Stimulated activated naive B cell treated with anti-CD40 and anti-IgM and Interleukin-4, amounts not matched to agents 10 μg/mL and 1 μg/mL and 100 μg/mL, for 72 hours (primary cell): ENCODE measurements at regions not wholly inside any gene's neighbourhood (a gene's known extent, or its start where the extent isn't known, plus 50 kb on each side); places are given as distances from the start of the nearest gene placed in this dataset.
"Not testable (repeated sequence)": the region's sequence is repeated elsewhere in the genome, so short reads cannot be mapped to it uniquely, and the experiment has no call there.

Source experiments
- ATAC-seq, 2 donors: fragments of 150-1000 bp; cut with Tn5 transposase; replicated peaks; 2 replicates each; pipeline ENCODE4 v1.10.0; 2021; ENCODE audit warnings: moderate library complexity in 1 of 2
- DNase-seq: peaks from one replicate; pipeline ENCODE4 v3.0.0; 2021
- H3K27ac Mint-ChIP-seq: one replicate; pipeline ENCODE4 v1.8.0; 2022; ENCODE audit warnings: mild to moderate bottlenecking, mixed read lengths
- H3K27me3 Mint-ChIP-seq, 2 donors: one replicate each; pipeline ENCODE4 v1.8.0; 2022; ENCODE audit warnings: mixed read lengths in 2 of 2
- H3K36me3 Mint-ChIP-seq, 2 donors: one replicate each; pipeline ENCODE4 v1.8.0; 2022; ENCODE audit warnings: mixed read lengths in 2 of 2, mild to moderate bottlenecking in 1 of 2
- H3K4me1 Mint-ChIP-seq, 2 donors: one replicate each; pipeline ENCODE4 v1.8.0; 2022; ENCODE audit warnings: mixed read lengths in 2 of 2, mild to moderate bottlenecking in 1 of 2
- H3K4me3 Mint-ChIP-seq, 2 donors: one replicate each; pipeline ENCODE4 v1.8.0; 2022; ENCODE audit warnings: mild to moderate bottlenecking in 2 of 2, mixed read lengths in 2 of 2, moderate library complexity in 1 of 2
- H3K9me3 Mint-ChIP-seq, 2 donors: one replicate each; pipeline ENCODE4 v1.8.0; 2022; ENCODE audit warnings: mixed read lengths in 2 of 2, mild to moderate bottlenecking in 1 of 2

DNA sequence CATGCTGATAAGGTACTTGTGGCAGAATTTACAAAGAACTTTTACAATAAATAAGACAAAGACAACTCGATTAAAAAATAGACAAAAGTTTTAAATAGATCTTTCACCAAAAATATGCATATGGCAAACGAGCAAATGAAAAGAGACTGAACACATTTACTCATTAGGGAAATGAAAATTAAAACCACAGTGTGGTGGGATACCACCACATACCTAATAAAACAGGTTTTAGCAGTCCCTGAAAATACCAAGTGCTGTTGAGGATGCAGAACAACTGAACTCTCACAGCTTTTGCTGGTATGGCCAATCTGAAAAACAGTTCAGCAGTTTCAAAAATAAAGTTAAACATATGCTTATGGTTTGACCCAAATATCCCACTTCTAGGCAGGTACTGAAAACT, 205.4 kb upstream of the ADO start:
- H3K9me3 Mint-ChIP-seq: peaks cover 0 to 2% of the 10 kb centered on the region in 2 donors
- H3K36me3 Mint-ChIP-seq: no peaks in the 10 kb centered on the region
- no peak overlapping the region for H3K27ac Mint-ChIP-seq
- peaks cover 3 to 13% of the 10 kb centered on the region in 2 donors for H3K4me1 Mint-ChIP-seq
- H3K27me3 Mint-ChIP-seq: no peaks in the 10 kb centered on the region
- DNase-seq (no peak), ATAC-seq (peak; percentile 66 to 68)
- H3K4me3 Mint-ChIP-seq: no peak overlapping the region

DNA sequence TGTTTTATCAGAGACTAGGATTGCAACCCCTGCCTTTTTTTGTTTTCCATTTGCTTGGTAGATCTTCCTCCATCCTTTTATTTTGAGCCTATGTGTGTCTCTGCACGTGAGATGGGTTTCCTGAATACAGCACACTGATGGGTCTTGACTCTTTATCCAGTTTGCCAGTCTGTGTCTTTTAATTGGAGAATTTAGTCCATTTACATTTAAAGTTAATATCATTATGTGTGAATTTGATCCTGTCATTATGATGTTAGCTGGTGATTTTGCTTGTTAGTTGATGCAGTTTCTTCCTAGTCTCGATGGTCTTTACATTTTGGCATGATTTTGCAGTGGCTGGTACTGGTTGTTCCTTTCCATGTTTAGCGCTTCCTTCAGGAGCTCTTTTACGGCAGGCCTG, 198.0 kb upstream of the ADO start:
- not testable (repeated sequence) for H3K27ac Mint-ChIP-seq, H3K9me3 Mint-ChIP-seq, H3K27me3 Mint-ChIP-seq, H3K4me3 Mint-ChIP-seq, DNase-seq, ATAC-seq, H3K36me3 Mint-ChIP-seq
- H3K4me1 Mint-ChIP-seq: peaks cover 13 to 15% of the 10 kb centered on the region in 2 donors

DNA sequence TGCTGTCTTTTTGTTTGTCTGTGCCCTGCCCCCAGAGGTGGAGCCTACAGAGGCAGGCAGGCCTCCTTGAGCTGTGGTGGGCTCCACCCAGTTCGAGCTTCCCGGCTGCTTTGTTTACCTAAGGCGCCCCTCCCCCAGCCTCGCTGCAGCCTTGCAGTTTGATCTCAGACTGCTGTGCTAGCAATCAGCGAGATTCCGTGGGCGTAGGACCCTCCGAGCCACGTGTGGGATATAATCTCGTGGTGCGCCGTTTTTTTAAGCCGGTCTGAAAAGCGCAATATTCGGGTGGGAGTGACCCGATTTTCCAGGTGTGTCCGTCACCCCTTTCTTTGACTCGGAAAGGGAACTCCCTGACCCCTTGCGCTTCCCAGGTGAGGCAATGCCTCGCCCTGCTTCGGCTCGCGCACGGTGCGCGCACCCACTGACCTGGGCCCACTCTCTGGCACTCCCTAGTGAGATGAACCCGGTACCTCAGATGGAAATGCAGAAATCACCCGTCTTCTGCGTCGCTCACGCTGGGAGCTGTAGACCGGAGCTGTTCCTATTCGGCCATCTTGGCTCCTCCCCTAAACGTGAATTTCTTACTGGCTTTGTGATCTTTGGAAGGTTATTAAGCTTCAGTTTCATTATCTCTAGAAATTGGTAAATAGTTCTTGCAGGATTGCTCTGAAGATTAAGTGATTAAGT, 196.2 kb upstream of the ADO start:
- ATAC-seq, H3K4me3 Mint-ChIP-seq, H3K27me3 Mint-ChIP-seq, H3K9me3 Mint-ChIP-seq, DNase-seq, H3K27ac Mint-ChIP-seq: not testable (repeated sequence)
- H3K36me3 Mint-ChIP-seq: peaks cover 9 to 11% of the 10 kb centered on the region in 2 donors
- H3K4me1 Mint-ChIP-seq: peaks cover 25 to 33% of the 10 kb centered on the region in 2 donors

GRCh38 chr10:62610649-62611229, 193.8 kb upstream of the ADO start:
- H3K4me1 Mint-ChIP-seq: peaks cover 40 to 57% of the 10 kb centered on the region in 2 donors
- peaks cover 10 to 13% of the 10 kb centered on the region in 2 donors for H3K9me3 Mint-ChIP-seq
- DNase-seq (peak; percentile 82), ATAC-seq (peak; percentile 84 to 87)
- peaks cover 11 to 16% of the 10 kb centered on the region in 2 donors for H3K36me3 Mint-ChIP-seq
- H3K27ac Mint-ChIP-seq: no peak overlapping the region
- no peaks in the 10 kb centered on the region for H3K27me3 Mint-ChIP-seq
- H3K4me3 Mint-ChIP-seq: no peak overlapping the region

DNA sequence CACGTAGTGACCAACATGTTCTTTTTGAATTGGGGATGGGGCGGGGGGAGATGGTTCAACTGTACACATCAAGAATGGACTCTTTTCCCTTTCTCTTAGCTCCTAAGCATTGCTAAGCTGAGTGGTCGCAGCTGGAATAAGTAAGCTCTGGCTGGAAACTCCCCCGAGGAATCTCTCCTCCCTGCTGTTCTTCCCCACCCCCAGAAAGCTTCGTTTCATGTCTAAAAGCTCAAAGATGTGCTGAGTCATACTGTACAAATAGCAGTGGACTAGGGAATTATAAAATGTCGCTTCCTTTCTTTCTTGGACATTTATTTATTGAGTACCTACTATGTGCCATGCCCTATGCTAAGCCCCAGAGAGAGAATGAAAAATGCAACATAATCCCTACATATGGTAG, 191.1 kb upstream of the ADO start:
- H3K27ac Mint-ChIP-seq: peak overlapping the region; percentile 11

GRCh38 chr10:62613859-62614258, 190.7 kb upstream of the ADO start:
- no peak overlapping the region for H3K4me3 Mint-ChIP-seq
- peaks cover 10 to 13% of the 10 kb centered on the region in 2 donors for H3K9me3 Mint-ChIP-seq
- H3K36me3 Mint-ChIP-seq: peaks cover 14 to 16% of the 10 kb centered on the region in 2 donors
- peaks cover 47 to 85% of the 10 kb centered on the region in 2 donors for H3K4me1 Mint-ChIP-seq
- DNase-seq (no peak), ATAC-seq (no peak)
- H3K27me3 Mint-ChIP-seq: no peaks in the 10 kb centered on the region
- peak overlapping the region; percentile 90 for H3K27ac Mint-ChIP-seq

More for the DNA sequence above, 191.1 kb upstream of the ADO start:
- Mint-ChIP-seq H3K4me1 (peaks cover 44 to 80% of the 10 kb centered on the region in 2 donors), H3K27me3 (no peaks in the 10 kb centered on the region), H3K36me3 (peaks cover 14 to 16% of the 10 kb centered on the region in 2 donors), H3K4me3 (no peak overlapping the region), H3K9me3 (peaks cover 10 to 13% of the 10 kb centered on the region in 2 donors)
- no peak for DNase-seq
- ATAC-seq: no peak

- ATAC-seq (peak; percentile 46 to 57), DNase-seq (peak; percentile 32)
- Mint-ChIP-seq H3K4me1 (peaks cover 53 to 92% of the 10 kb centered on the region in 2 donors), H3K4me3 (peak overlapping the region in 1 of 2 donors; percentile 0), H3K27ac (peak overlapping the region; percentile 90), H3K27me3 (no peaks in the 10 kb centered on the region), H3K36me3 (peaks cover 14 to 16% of the 10 kb centered on the region in 2 donors), H3K9me3 (peaks cover 10 to 13% of the 10 kb centered on the region in 2 donors)
Measured at GRCh38 chr10:62614389-62615157, 189.9 kb upstream of the ADO start.

DNA sequence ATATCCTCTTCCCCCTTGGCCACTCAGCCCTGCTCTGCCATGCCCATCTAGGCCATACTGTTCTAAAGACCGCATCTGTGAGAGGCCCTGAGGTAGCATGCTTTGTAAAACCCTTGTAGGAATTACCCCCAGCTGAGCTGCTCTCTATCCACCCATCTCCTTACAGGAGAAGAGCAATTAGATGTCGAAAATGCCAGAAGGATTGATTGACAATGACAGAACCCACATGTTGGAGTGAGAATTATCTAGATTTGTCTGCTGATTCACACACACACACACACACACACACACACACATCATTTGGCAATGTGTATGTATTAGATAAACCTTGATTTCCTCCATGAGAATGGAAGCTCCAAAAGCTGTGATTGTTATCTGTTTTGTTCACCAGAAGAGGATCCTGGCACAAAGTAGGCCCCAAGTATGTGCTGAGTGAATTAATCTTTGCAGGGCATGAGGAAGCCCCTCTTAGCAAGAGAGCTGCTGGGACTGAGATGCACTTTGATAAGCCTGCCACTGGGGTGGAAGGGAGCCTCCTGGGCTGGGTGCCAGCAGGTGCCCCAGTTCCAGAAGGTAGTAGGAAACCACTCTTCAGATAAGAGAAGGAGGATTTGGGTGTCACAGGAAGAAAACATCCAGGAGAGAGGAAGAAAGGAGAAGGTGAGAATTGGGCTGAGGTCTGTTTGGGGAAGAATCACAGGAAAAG, 187.5 kb upstream of the ADO start:
- Mint-ChIP-seq H3K9me3 (peaks cover 6 to 8% of the 10 kb centered on the region in 2 donors), H3K4me1 (peaks cover 45 to 97% of the 10 kb centered on the region in 2 donors), H3K4me3 (no peak overlapping the region), H3K27ac (no peak overlapping the region), H3K27me3 (no peaks in the 10 kb centered on the region), H3K36me3 (peaks cover 9 to 11% of the 10 kb centered on the region in 2 donors)
- no peak for DNase-seq
- no peak for ATAC-seq

GRCh38 chr10:62617652-62618051, 186.9 kb upstream of the ADO start:
- peaks cover 5 to 6% of the 10 kb centered on the region in 2 donors for H3K36me3 Mint-ChIP-seq
- H3K4me1 Mint-ChIP-seq: peaks cover 44 to 96% of the 10 kb centered on the region in 2 donors
- DNase-seq (no peak), ATAC-seq (no peak)
- no peak overlapping the region for H3K4me3 Mint-ChIP-seq
- no peak overlapping the region for H3K27ac Mint-ChIP-seq
- H3K9me3 Mint-ChIP-seq: peaks cover 5% of the 10 kb centered on the region in 2 donors
- no peaks in the 10 kb centered on the region for H3K27me3 Mint-ChIP-seq

GRCh38 chr10:62618054-62618453, 186.5 kb upstream of the ADO start:
- no peak overlapping the region for H3K4me3 Mint-ChIP-seq
- no peak for ATAC-seq
- H3K4me1 Mint-ChIP-seq: peaks cover 42 to 92% of the 10 kb centered on the region in 2 donors
- no peak overlapping the region for H3K27ac Mint-ChIP-seq
- H3K27me3 Mint-ChIP-seq: no peaks in the 10 kb centered on the region
- peaks cover 5% of the 10 kb centered on the region in 2 donors for H3K9me3 Mint-ChIP-seq
- DNase-seq: no peak
- H3K36me3 Mint-ChIP-seq: peaks cover 4 to 6% of the 10 kb centered on the region in 2 donors

DNA sequence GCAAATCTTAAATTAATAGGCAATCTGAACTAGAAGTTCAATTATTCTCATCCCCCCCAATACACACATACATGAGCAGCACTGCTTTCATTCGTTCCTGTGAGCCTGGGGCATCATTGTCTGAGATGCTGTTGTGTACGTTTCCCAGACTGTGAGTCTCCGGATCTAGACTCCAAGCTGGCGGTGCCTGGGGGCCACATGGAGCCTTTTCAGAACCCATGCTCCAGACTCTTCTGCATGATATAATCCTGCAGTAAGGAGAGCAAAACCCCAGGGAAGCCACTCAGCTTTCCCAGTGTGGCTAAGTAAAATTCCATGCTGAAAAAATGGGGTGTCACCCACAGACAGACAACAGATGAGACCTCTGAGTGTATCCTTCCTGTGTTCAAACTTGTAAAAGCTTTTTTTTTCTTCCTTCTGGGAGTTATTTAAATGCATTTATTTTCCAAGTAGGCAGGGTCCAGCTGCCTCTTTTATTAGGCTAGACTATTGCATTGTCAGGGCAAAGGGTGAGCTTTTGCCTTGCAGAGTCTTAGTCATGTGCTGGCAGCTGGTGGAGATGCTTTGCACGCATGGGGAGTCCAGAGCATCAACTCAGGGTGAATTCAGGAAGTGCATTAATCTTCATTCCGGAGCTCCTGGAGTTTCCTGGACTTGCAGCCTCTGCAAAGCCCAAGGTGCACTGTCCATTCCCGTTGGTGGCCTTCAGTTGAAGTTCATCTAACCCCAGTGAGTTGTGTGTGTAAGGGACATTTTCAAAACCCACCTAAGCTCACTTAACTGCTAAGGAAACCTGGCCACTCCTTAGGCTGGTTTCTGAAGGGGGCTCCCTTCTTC, 185.7 kb upstream of the ADO start:
- Mint-ChIP-seq H3K27ac (peak overlapping the region; percentile 56), H3K4me1 (peaks cover 35 to 84% of the 10 kb centered on the region in 2 donors), H3K9me3 (peaks cover 3 to 5% of the 10 kb centered on the region in 2 donors), H3K27me3 (no peaks in the 10 kb centered on the region), H3K36me3 (peaks cover 4 to 6% of the 10 kb centered on the region in 2 donors), H3K4me3 (no peak overlapping the region)
- ATAC-seq (peak; percentile 70 to 71), DNase-seq (no peak)

DNA sequence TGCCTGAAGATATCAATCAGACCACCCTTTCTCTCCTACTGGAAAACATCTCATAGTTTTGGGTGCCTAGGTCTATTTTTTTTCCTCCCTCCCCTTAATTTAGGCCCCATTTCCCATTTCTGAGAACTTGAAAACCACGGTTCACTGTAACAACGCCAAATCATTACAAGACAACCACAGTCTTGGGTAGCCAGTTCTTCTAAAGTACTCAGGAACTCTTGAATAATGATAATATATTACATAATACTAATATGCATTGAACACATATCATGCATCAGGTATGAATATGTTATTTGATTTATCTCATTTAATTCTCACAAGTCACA, 185.1 kb upstream of the ADO start:
- Mint-ChIP-seq H3K4me1 (peaks cover 31 to 79% of the 10 kb centered on the region in 2 donors), H3K4me3 (no peak overlapping the region), H3K9me3 (peaks cover 0 to 1% of the 10 kb centered on the region in 2 donors), H3K36me3 (peaks cover under 1 to 3% of the 10 kb centered on the region in 2 donors), H3K27ac (peak overlapping the region; percentile 56), H3K27me3 (no peaks in the 10 kb centered on the region)
- ATAC-seq (peak; percentile 36 to 47), DNase-seq (no peak)

DNA sequence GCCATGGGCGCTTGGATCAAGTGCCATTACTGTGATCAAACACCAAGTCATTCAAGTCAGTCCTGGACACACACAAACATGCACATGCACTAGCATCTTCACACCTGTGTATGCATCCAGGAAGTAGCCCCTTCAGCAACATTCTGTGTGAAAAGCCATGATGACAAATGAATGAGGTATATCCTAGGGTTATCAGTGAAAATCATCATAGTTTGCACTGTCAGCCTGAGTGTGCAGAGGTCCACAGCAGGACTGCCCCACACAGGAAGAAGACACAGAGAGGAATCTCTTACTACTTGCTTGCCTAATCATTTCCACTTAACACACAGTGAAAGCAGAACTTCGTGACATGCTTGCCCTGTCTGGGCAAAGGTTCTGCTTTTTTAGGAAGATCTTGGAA, 184.0 kb upstream of the ADO start:
- Mint-ChIP-seq H3K4me3 (peak overlapping the region; percentile 9 to 57), H3K36me3 (peaks cover 0 to 3% of the 10 kb centered on the region in 2 donors), H3K27me3 (no peaks in the 10 kb centered on the region), H3K27ac (peak overlapping the region; percentile 70), H3K4me1 (peaks cover 26 to 67% of the 10 kb centered on the region in 2 donors), H3K9me3 (no peaks in the 10 kb centered on the region)
- DNase-seq (no peak), ATAC-seq (peak; percentile 80 to 81)
